ENCODE measurements at regions not wholly inside any gene's neighbourhood (a gene's known extent, or its start where the extent isn't known, plus 50 kb on each side); places are given as distances from the start of the nearest gene placed in this dataset.
"Not testable (repeated sequence)": the region's sequence is repeated elsewhere in the genome, so short reads cannot be mapped to it uniquely, and the experiment has no call there.

DNA sequence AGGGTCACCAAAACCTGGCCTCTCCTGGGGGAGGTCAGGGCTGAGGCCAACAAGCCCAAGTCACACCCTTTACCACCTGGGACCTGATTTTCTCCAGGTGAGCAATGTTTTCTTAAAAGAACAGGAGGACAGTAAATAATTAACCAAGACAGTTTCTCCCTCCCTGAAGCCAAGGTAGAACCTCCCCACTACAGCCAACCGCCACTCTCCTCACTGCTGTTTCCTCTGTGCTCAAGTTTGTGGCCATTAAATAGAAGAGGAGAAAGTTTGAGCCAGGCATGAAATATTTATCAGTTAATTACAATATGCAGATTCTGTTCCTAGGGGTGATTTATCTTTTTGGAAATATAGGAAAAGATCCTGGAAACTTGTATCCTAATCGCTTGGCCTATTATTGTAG lies 150.6 kb upstream of the ANKRD20A1 start:
- H3K4me1 ChIP-seq (ENCODE audit: control insufficient read depth, insufficient read depth, low read length); POLR2A ChIA-PET; H3K27ac ChIP-seq (ENCODE audit: extremely low read depth, low read depth, low read length); H3K36me3 ChIP-seq (ENCODE audit: control insufficient read depth in 2 of 2, insufficient read depth in 1 of 2, low read length in 2 of 2); H3K9me3 ChIP-seq (ENCODE audit: control insufficient read depth, insufficient read depth, low read depth, low read length); H3K4me3 ChIP-seq (ENCODE audit: low read depth, low read length); CTCF ChIA-PET: not testable (repeated sequence)

GRCh38 chr9:67711429-67711828 lies 147.3 kb upstream of the ANKRD20A1 start:
- CTCF ChIA-PET; H3K36me3 ChIP-seq (ENCODE audit: control insufficient read depth in 2 of 2, insufficient read depth in 1 of 2, low read length in 2 of 2); POLR2A ChIA-PET; H3K9me3 ChIP-seq (ENCODE audit: control insufficient read depth, insufficient read depth, low read depth, low read length); H3K4me3 ChIP-seq (ENCODE audit: low read depth, low read length); H3K4me1 ChIP-seq (ENCODE audit: control insufficient read depth, insufficient read depth, low read length); H3K27ac ChIP-seq (ENCODE audit: extremely low read depth, low read depth, low read length): not testable (repeated sequence)

GRCh38 chr9:67711931-67712330 lies 146.8 kb upstream of the ANKRD20A1 start:
- H3K4me3 ChIP-seq (ENCODE audit: low read depth, low read length); CTCF ChIA-PET; H3K36me3 ChIP-seq (ENCODE audit: control insufficient read depth in 2 of 2, insufficient read depth in 1 of 2, low read length in 2 of 2); POLR2A ChIA-PET; H3K4me1 ChIP-seq (ENCODE audit: control insufficient read depth, insufficient read depth, low read length); H3K9me3 ChIP-seq (ENCODE audit: control insufficient read depth, insufficient read depth, low read depth, low read length); H3K27ac ChIP-seq (ENCODE audit: extremely low read depth, low read depth, low read length): not testable (repeated sequence)

DNA sequence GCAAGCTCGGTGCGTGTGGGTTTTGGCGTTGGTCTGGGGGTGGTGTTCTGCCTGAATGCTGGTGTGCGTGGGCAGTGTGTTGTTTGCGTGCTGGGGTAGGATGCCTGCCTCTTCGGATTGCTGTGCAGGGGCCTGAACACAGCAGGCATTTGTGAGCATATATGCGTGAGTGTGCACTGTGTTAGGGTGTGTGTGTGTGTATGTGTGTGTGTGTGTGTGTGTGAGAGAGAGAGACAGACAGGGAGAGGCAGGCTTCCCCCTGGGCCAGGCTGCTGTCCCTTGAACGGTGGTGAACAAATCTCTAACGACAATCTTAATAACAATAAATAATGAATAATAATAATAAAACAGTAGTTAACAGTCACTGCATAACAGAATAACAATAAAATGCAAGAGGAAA lies 145.8 kb upstream of the ANKRD20A1 start:
- H3K4me1 ChIP-seq (ENCODE audit: control insufficient read depth, insufficient read depth, low read length); H3K27ac ChIP-seq (ENCODE audit: extremely low read depth, low read depth, low read length); CTCF ChIA-PET; POLR2A ChIA-PET; H3K36me3 ChIP-seq (ENCODE audit: control insufficient read depth in 2 of 2, insufficient read depth in 1 of 2, low read length in 2 of 2); H3K9me3 ChIP-seq (ENCODE audit: control insufficient read depth, insufficient read depth, low read depth, low read length); H3K4me3 ChIP-seq (ENCODE audit: low read depth, low read length): not testable (repeated sequence)
- TF ChIP-seq ZFHX2 (tag by site-specific recombination; conservative IDR thresholded peaks at IDR 0.05): peak; percentile 78
- TF ChIP-seq ZSCAN4 (tag by site-specific recombination; IDR thresholded peaks at IDR 0.05): peak; percentile 86
- peak; percentile 71 for TF ChIP-seq EGR2 (tag by site-specific recombination; IDR thresholded peaks at IDR 0.05; ENCODE audit: low read depth)

GRCh38 chr9:67717830-67718388 lies 140.8 kb upstream of the ANKRD20A1 start:
- CTCF ChIA-PET; H3K4me1 ChIP-seq (ENCODE audit: control insufficient read depth, insufficient read depth, low read length); H3K36me3 ChIP-seq (ENCODE audit: control insufficient read depth in 2 of 2, insufficient read depth in 1 of 2, low read length in 2 of 2); H3K4me3 ChIP-seq (ENCODE audit: low read depth, low read length); H3K9me3 ChIP-seq (ENCODE audit: control insufficient read depth, insufficient read depth, low read depth, low read length); H3K27ac ChIP-seq (ENCODE audit: extremely low read depth, low read depth, low read length); POLR2A ChIA-PET: not testable (repeated sequence)

DNA sequence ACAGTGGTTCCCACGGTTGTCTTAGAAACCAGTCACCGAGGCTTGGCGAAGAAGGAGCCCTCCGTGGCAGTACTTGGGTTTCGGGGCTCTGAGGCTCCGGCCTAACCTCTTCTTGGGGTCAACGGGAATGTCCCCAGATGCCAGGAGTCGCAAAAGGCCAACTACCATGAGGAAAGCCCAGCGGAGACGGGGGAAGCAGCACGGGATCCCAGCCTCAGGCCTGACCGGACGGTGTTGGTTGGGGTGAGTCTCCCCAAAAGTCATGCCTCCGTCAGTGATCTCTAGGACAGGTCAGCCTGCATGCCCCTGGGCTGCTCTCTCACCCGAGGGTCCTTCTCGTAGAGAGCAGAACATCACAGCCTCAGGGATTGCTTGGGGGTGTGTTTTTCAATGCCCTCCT lies 138.2 kb upstream of the ANKRD20A1 start:
- CTCF ChIA-PET; H3K36me3 ChIP-seq (ENCODE audit: control insufficient read depth in 2 of 2, insufficient read depth in 1 of 2, low read length in 2 of 2); H3K4me1 ChIP-seq (ENCODE audit: control insufficient read depth, insufficient read depth, low read length); POLR2A ChIA-PET; H3K9me3 ChIP-seq (ENCODE audit: control insufficient read depth, insufficient read depth, low read depth, low read length); H3K4me3 ChIP-seq (ENCODE audit: low read depth, low read length); H3K27ac ChIP-seq (ENCODE audit: extremely low read depth, low read depth, low read length): not testable (repeated sequence)

- POLR2A ChIA-PET; H3K4me3 ChIP-seq (ENCODE audit: low read depth, low read length); CTCF ChIA-PET; H3K4me1 ChIP-seq (ENCODE audit: control insufficient read depth, insufficient read depth, low read length); H3K27ac ChIP-seq (ENCODE audit: extremely low read depth, low read depth, low read length); H3K36me3 ChIP-seq (ENCODE audit: control insufficient read depth in 2 of 2, insufficient read depth in 1 of 2, low read length in 2 of 2); H3K9me3 ChIP-seq (ENCODE audit: control insufficient read depth, insufficient read depth, low read depth, low read length): not testable (repeated sequence)
Measured at GRCh38 chr9:67722460-67723090, 136.2 kb upstream of the ANKRD20A1 start.

GRCh38 chr9:67723185-67723584 lies 135.5 kb upstream of the ANKRD20A1 start:
- POLR2A ChIA-PET; H3K9me3 ChIP-seq (ENCODE audit: control insufficient read depth, insufficient read depth, low read depth, low read length); H3K27ac ChIP-seq (ENCODE audit: extremely low read depth, low read depth, low read length); H3K4me1 ChIP-seq (ENCODE audit: control insufficient read depth, insufficient read depth, low read length); CTCF ChIA-PET; H3K36me3 ChIP-seq (ENCODE audit: control insufficient read depth in 2 of 2, insufficient read depth in 1 of 2, low read length in 2 of 2): not testable (repeated sequence)
- H3K4me3 ChIP-seq (ENCODE audit: low read depth, low read length): peak overlapping the region; percentile 35

- H3K27ac ChIP-seq (ENCODE audit: extremely low read depth, low read depth, low read length); H3K36me3 ChIP-seq (ENCODE audit: control insufficient read depth in 2 of 2, insufficient read depth in 1 of 2, low read length in 2 of 2); H3K9me3 ChIP-seq (ENCODE audit: control insufficient read depth, insufficient read depth, low read depth, low read length); H3K4me1 ChIP-seq (ENCODE audit: control insufficient read depth, insufficient read depth, low read length); POLR2A ChIA-PET; H3K4me3 ChIP-seq (ENCODE audit: low read depth, low read length); CTCF ChIA-PET: not testable (repeated sequence)
Measured at GRCh38 chr9:67724885-67725284, 133.8 kb upstream of the ANKRD20A1 start.

GRCh38 chr9:67726213-67726988 lies 132.3 kb upstream of the ANKRD20A1 start:
- POLR2A ChIA-PET; H3K9me3 ChIP-seq (ENCODE audit: control insufficient read depth, insufficient read depth, low read depth, low read length); H3K27ac ChIP-seq (ENCODE audit: extremely low read depth, low read depth, low read length); H3K4me1 ChIP-seq (ENCODE audit: control insufficient read depth, insufficient read depth, low read length); H3K4me3 ChIP-seq (ENCODE audit: low read depth, low read length); CTCF ChIA-PET; H3K36me3 ChIP-seq (ENCODE audit: control insufficient read depth in 2 of 2, insufficient read depth in 1 of 2, low read length in 2 of 2): not testable (repeated sequence)
